Activated CD8-positive, alpha-beta T cell treated with anti-CD3 and anti-CD28 coated beads for 36 hours (primary cell): ENCODE measurements at regions not wholly inside any gene's neighbourhood (a gene's known extent, or its start where the extent isn't known, plus 50 kb on each side); places are given as distances from the start of the nearest gene placed in this dataset.
"Not testable (repeated sequence)": the region's sequence is repeated elsewhere in the genome, so short reads cannot be mapped to it uniquely, and the experiment has no call there.

Experiments used
- ATAC-seq: fragments of 200-7000 bp; cut with Tn5 transposase; one replicate; pipeline ENCODE4 v1.10.0; 2021; ENCODE audit warnings: mild to moderate bottlenecking, moderate library complexity
- CTCF ChIA-PET: fragments of 350-600 bp; sonication (Branson Sonifier 250); formaldehyde crosslinking; loops from one replicate; lab custom pipeline; 2021; ENCODE audit warnings: antibody characterized with exemption; lab: Charles Lee
- POLR2A ChIA-PET: fragments of 350-600 bp; sonication (Branson Sonifier 250); formaldehyde crosslinking; loops from one replicate; lab custom pipeline; 2021; ENCODE audit warnings: antibody characterized with exemption; lab: Charles Lee
- DNase-seq: peaks from one replicate; pipeline ENCODE4 v3.0.0-alpha.2; 2020
- H3K27ac Mint-ChIP-seq: one replicate; pipeline ENCODE4 v1.8.0; 2021; ENCODE audit warnings: mild to moderate bottlenecking, mixed read lengths
- H3K27me3 Mint-ChIP-seq: one replicate; pipeline ENCODE4 v1.8.0; 2021; ENCODE audit warnings: mixed read lengths
- H3K36me3 Mint-ChIP-seq: one replicate; pipeline ENCODE4 v1.8.0; 2021; ENCODE audit warnings: low read depth, mixed read lengths
- H3K4me1 Mint-ChIP-seq: one replicate; pipeline ENCODE4 v1.8.0; 2021; ENCODE audit warnings: low read depth, mixed read lengths
- H3K4me3 Mint-ChIP-seq: one replicate; pipeline ENCODE4 v1.8.0; 2021; ENCODE audit warnings: mild to moderate bottlenecking, moderate library complexity, mixed read lengths
- H3K9me3 Mint-ChIP-seq: one replicate; pipeline ENCODE4 v1.8.0; 2021; ENCODE audit warnings: mixed read lengths
- intact Hi-C: fragments of 100-400 bp; cut with micrococcal nuclease; formaldehyde crosslinking; loops from one replicate; pipeline ENCODE4 v1.10.0; 2022

- H3K36me3 Mint-ChIP-seq, H3K9me3 Mint-ChIP-seq, ATAC-seq, CTCF ChIA-PET, H3K4me1 Mint-ChIP-seq, DNase-seq, H3K4me3 Mint-ChIP-seq, H3K27ac Mint-ChIP-seq, H3K27me3 Mint-ChIP-seq, intact Hi-C loops, POLR2A ChIA-PET: not testable (repeated sequence)
Measured at GRCh38 chr1:223897097-223897496, 51.4 kb upstream of the TP53BP2 start.

- intact Hi-C loops, H3K4me1 Mint-ChIP-seq, H3K9me3 Mint-ChIP-seq, H3K4me3 Mint-ChIP-seq, CTCF ChIA-PET, ATAC-seq, DNase-seq, H3K36me3 Mint-ChIP-seq, H3K27me3 Mint-ChIP-seq, POLR2A ChIA-PET, H3K27ac Mint-ChIP-seq: not testable (repeated sequence)
Measured at GRCh38 chr1:223895950-223896349, 50.2 kb upstream of the TP53BP2 start.
